DOHH2 (cell line): ENCODE measurements at regions not wholly inside any gene's neighbourhood (a gene's known extent, or its start where the extent isn't known, plus 50 kb on each side); places are given as distances from the start of the nearest gene placed in this dataset.

Source experiments
- CTCF ChIP-seq: fragments of 200-600 bp; sonication (generic); IDR thresholded peaks from one replicate; pipeline ENCODE4 v1.5.1; 2014; ENCODE audit warnings: antibody characterized with exemption, mild to moderate bottlenecking, low read depth, low read length; ENCODE audit not compliant: poor library complexity, severe bottlenecking
- EZH2phosphoT487 ChIP-seq: fragments of 200-600 bp; sonication (generic); IDR thresholded peaks from 2 replicates; pipeline ENCODE4 v1.6.1; 2017; ENCODE audit warnings: borderline replicate concordance, mild to moderate bottlenecking, antibody characterized with exemption, low read length, moderate library complexity, mixed read lengths

- TF ChIP-seq CTCF = no peak
- TF ChIP-seq EZH2phosphoT487 = no peak
Measured at GRCh38 chr7:116380025-116380424, 119.5 kb upstream of the CAV2 start.
